ENCODE measurements at regions not wholly inside any gene's neighbourhood (a gene's known extent, or its start where the extent isn't known, plus 50 kb on each side); places are given as distances from the start of the nearest gene placed in this dataset.

- no peak overlapping the region for H3K9ac ChIP-seq (ENCODE audit: low read depth, low read length)
- H3K4me1 ChIP-seq (ENCODE audit: control insufficient read depth, insufficient read depth, low read length): no peaks in the 10 kb centered on the region
- H3K9me3 ChIP-seq (ENCODE audit: control insufficient read depth, insufficient read depth, low read length): peaks cover 7% of the 10 kb centered on the region
- H2BK15ac ChIP-seq (ENCODE audit: low read depth, low read length): no peak overlapping the region
- H2BK5ac ChIP-seq (ENCODE audit: low read depth, low read length, poor library complexity, severe bottlenecking): no peak overlapping the region
- BruUV-seq (replicated peaks): no TSS peak
- H2BK120ac ChIP-seq (ENCODE audit: low read depth, low read length): no peak overlapping the region
- no peak overlapping the region for H4K91ac ChIP-seq (ENCODE audit: insufficient read depth, low read depth, low read length)
- H3K23ac ChIP-seq (ENCODE audit: low read depth, low read length): no peak overlapping the region
- ChIA-PET POLR2A (ENCODE audit: unreplicated experiment) (no interaction called here), CTCF (no interaction called here)
- H4K20me1 ChIP-seq (ENCODE audit: insufficient read depth, low read length): no peaks in the 10 kb centered on the region
- dilution Hi-C loops (cut with HindIII; ENCODE audit: low sequenced_read_pairs, unreplicated experiment) (no loop called here), in situ Hi-C loops (cut with MboI; ENCODE audit: low sequenced_read_pairs) (no loop called here), intact Hi-C loops (cut with micrococcal nuclease) (no loop called here)
- no peak overlapping the region for H3K14ac ChIP-seq (replicated peaks; ENCODE audit: low read depth, low read length)
- H3K4ac ChIP-seq (ENCODE audit: low read depth, low read length): no peak overlapping the region
- H4K8ac ChIP-seq (ENCODE audit: low read depth in 2 of 2, low read length in 2 of 2): no peak overlapping the region
- H3K4me3 ChIP-seq (ENCODE audit: insufficient read depth, low read depth, low read length): no peak overlapping the region
- no peak overlapping the region for H3K27ac ChIP-seq (ENCODE audit: insufficient read depth, low read length)
- no peak for ATAC-seq (ENCODE audit: low read depth)
- no peaks in the 10 kb centered on the region for H3K79me1 ChIP-seq (ENCODE audit: low read depth in 1 of 2, low read length in 2 of 2)
- H2AK5ac ChIP-seq (ENCODE audit: low read depth, low read length): no peak overlapping the region
- no peak overlapping the region for H2AFZ ChIP-seq (replicated peaks; ENCODE audit: low read length, poor library complexity)
- no peak overlapping the region for H3K56ac ChIP-seq (ENCODE audit: extremely low read depth, insufficient read depth, low read length)
- no peak overlapping the region for H3K18ac ChIP-seq (ENCODE audit: low read depth, low read length)
- H4K5ac ChIP-seq (ENCODE audit: low read depth, low read length): no peak overlapping the region
- H3K36me3 ChIP-seq (ENCODE audit: control insufficient read depth, insufficient read depth, low read length): no peaks in the 10 kb centered on the region
- H3K27me3 ChIP-seq (ENCODE audit: control insufficient read depth, insufficient read depth, low read length): no peaks in the 10 kb centered on the region
- TF ChIP-seq POLR2A (IDR thresholded peaks at IDR 0.05; ENCODE audit: low read depth, low read length): no peak
- TF ChIP-seq, protein P1, sequence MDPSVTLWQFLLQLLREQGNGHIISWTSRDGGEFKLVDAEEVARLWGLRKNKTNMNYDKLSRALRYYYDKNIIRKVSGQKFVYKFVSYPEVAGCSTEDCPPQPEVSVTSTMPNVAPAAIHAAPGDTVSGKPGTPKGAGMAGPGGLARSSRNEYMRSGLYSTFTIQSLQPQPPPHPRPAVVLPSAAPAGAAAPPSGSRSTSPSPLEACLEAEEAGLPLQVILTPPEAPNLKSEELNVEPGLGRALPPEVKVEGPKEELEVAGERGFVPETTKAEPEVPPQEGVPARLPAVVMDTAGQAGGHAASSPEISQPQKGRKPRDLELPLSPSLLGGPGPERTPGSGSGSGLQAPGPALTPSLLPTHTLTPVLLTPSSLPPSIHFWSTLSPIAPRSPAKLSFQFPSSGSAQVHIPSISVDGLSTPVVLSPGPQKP (IDR thresholded peaks at IDR 0.05; ENCODE audit: borderline replicate concordance, low read depth, low read length): no peak
- TF ChIP-seq FOS (IDR thresholded peaks at IDR 0.05; ENCODE audit: low read depth, low read length): no peak
- TF ChIP-seq CHD1 (IDR thresholded peaks at IDR 0.05; ENCODE audit: low read depth, low read length): no peak
- TF ChIP-seq, protein P2, sequence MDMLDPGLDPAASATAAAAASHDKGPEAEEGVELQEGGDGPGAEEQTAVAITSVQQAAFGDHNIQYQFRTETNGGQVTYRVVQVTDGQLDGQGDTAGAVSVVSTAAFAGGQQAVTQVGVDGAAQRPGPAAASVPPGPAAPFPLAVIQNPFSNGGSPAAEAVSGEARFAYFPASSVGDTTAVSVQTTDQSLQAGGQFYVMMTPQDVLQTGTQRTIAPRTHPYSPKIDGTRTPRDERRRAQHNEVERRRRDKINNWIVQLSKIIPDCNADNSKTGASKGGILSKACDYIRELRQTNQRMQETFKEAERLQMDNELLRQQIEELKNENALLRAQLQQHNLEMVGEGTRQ (IDR thresholded peaks at IDR 0.05; ENCODE audit: low read depth, low read length): no peak
- no peak for TF ChIP-seq NFE2L2 (IDR thresholded peaks at IDR 0.05; ENCODE audit: low read depth, low read length)
- DNase-seq: no peak
- WGBS, 2 experiments (ENCODE audit: extremely low coverage in 2 of 2, insufficient read length in 1 of 2): no CpG with 5 or more reads among the region's 1 CpG
- no peaks in the 10 kb centered on the region for H3K9me1 ChIP-seq (ENCODE audit: insufficient read depth, low read length)
- H2AK9ac ChIP-seq (replicated peaks; ENCODE audit: low read depth, low read length, poor library complexity): no peak overlapping the region
- H2BK20ac ChIP-seq (ENCODE audit: low read depth, low read length): no peak overlapping the region
- H3K4me2 ChIP-seq (ENCODE audit: low read depth, low read length): no peak overlapping the region
Measured at GRCh38 chr1:214764502-214764901, 161.5 kb downstream of the CENPF start.

Data from IMR-90 (cell line).